ENCODE measurements at regions not wholly inside any gene's neighbourhood (a gene's known extent, or its start where the extent isn't known, plus 50 kb on each side); places are given as distances from the start of the nearest gene placed in this dataset.
A peak's percentile ranks its signal among the peaks of the same experiment; 100 is the strongest.
"Not testable (repeated sequence)": the region's sequence is repeated elsewhere in the genome, so short reads cannot be mapped to it uniquely, and the experiment has no call there.

DNA sequence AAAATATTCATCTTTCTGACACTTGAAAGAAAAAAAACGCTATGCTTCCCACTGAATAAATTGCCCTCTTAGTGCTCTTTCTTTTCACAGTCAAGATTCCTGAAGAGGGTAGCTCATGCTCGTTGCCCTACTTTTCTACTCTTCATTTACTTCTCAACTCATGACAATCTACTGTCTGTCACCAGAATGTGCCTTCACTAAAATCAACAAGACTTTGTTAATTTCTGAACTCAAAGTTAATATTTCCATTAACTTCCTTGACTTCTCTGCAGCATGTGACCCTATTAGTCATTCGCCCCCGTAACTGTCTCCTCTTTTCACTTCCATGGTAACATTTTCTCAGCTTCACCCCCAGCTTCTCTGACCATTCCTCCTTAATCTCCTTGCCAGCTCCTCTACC is 98.9 kb upstream of the MAPRE2 start:
- peak; percentile 79 for DNase-seq

DNA sequence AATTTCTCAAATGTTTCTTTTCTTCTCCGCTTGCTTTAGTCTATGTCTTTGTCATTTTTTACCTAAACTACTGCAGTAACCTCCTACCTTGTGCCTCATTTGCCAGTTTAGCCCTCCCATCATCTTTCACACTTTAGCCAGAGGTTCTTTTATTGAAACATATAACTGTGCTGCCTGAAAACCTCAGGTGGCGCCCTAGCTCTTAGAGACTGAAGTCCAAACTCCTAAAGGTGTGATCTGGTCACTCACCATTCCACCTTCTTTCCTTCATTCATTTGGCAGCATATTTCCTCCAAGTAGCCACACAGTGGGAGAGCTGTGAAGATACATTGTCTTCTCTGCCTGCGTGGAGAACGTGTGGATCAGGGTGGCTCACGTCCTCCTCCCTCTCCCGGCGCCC is 98.2 kb upstream of the MAPRE2 start:
- no peak for DNase-seq

DNA sequence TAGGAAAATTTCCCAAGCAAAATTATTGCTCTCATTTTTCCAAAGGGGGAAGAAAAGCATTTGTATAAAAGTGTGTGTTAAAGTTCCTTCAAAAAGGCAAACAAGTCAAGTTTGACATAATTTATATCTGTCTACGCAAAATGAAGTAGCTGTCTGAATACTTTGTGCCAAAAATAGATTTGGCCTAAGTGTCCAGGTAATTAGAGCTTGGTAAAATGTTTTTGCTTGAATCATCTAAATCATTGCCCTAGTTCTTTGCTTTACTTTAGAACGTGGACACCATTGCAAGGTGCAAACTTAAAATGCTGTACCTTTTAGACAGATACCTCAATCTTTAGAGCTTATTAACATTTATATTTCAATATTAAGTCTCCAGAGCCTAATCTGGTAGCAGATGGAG is 97.6 kb upstream of the MAPRE2 start:
- DNase-seq, result no peak

DNA sequence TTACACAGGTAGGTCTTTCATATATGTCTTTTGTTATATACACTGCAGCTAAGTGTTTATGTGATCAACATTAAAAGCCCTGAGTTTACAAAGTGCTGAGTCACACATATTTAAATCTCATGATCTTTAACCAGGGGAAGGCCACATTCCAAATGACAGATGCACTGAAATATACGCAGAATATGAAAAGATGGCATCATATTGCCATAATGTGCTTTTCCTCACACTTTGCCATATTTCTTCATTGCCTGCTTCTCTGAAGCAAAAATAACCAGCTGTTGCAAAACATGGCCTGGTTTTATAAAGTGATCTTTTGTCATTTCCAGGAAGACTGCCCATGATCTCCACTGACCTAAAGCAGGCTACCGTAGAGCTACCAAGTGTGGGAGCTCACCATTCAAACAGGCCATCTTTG is 93.5 kb upstream of the MAPRE2 start:
- DNase-seq, result no peak

DNA sequence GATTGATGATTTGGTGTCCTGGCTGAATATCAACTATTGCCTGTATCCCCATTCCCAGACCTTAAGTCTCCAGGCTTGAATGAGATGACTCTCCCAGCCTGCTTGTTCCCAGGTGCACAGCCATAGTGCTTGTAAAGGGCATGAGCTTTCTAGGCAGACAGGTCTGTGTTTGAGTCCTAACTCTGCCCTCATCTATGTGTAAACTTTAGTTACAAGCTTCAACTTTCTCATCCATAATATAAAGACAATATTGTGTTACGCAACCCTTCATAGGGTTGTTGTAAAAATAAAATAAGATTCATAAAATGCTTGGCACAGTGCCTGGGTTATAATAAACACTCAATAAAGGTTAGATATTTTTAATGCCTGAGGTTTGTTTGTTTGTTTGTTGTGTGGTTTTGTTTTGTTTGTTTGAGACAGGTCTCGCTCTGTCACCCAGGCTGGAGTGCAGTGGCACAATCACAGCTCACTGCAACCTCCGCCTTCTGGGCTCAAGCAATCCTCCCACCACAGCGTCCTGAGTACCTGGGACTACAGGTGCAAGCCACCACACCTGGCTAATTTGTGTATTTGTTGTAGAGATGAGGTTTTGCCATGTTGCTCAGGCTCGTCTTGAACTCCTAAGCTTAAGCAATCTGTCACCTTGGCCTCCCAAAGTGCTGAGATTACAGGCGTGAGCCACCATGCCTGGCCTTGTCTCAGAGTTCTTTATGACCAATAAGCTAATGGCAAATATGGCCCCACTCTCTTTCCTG is 89.4 kb upstream of the MAPRE2 start:
- DNase-seq, result no peak

DNA sequence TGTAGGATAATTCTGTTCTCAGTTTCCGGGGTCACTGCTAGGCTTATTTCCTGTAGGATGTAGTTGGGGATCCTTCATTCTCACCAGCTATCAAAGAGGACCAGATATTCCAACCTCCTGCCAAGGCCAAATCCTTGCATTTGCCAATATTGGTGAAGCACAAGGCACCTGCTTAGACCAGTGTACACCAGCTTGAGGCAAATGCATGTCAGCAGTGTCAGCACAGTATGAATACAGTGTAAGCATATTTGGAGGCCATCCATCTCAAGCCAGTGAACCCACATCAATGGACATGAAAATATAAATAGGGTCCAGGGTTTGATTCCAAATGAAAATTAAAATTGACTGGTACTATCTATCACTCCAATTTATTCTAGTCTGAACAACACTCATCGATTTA is 88.0 kb upstream of the MAPRE2 start:
- no peak for DNase-seq

DNA sequence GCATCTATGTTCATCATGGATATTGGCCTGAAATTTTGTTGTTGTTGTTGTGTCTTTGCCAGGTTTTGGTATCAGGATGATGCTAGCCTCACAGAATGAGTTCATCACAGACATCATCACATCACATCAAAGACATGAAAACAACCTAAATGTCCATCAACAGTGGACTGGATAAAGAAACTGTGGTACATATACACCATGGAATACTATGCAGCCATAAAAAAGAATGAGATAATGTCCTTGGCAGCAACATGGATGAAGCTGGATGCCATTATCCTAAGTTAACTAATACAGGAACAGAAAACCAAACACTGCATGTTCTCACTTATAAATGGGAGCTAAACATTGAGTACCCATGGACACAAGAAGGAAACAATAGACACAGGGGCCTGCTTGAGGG is 85.7 kb upstream of the MAPRE2 start:
- not testable (repeated sequence) for DNase-seq

DNA sequence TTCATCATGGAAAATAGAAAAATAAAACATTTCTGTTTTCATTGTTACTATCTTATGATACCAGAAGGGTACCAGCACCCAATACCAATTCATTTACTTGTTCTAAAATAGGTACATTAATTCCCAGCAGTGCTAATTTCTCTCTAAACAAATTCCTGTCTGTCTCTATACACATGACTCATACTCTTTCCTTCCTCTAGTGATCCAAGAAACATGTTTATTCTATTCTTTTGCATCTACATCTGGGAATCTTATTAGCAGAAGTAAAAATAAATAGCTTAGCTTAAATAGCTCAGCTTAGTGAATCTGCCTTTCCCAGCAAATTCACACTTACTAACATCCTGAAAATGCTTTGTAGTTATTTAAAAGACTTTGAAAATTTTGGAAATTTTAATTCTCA is 84.5 kb upstream of the MAPRE2 start:
- DNase-seq, result peak; percentile 29

DNA sequence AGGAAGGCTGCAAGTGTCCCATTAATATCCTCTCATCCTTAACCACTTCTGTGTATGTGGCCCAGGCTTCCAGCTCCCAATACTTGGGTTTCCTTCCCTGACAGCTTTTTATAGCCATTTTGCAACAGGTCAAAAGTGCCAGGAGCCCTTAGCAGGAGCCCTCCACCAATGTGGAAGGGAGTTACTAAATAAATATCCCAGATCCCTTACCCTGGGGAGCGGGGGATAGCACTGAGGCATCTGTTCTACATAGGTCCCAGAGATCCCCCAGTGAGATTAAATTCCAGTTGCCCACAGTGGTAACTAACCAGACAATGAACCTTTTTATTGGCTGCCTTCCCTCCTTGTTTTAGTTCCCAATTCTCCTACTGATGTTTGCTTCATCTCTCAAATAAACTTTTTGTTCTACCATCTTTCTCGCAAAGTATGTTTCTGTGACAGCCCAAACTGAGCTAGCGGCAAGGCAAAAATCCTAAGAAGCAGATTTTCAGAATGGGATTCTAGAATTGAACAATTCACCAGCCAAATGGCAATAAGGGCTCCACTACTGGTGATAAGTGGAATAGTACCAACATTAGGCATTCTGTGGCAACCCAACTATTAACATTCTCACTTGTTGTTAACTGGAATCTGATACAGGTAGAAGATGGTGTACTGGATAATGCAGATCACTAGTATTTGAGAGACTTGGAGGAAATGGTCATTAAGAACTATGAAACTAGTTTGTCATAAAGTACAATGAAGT is 83.9 kb upstream of the MAPRE2 start:
- no peak for DNase-seq

DNA sequence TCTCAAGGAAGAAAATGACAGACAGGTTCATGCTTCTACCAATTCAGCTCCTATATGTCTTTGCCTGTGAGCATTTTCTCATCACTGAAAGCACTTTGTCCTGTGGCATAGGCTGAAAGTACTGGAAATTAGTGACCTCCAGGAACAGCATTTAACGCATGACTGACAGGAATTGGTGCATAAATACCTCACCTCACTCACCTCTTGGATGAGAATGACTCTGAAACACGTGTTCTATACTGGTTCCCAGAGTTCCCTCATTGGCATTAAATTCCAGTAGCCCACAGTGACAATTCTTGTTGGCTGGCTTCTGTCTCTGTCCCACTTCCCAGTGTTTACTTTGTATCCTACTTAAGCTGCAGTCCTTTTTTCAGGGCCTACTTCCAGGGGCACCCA is 83.4 kb upstream of the MAPRE2 start:
- peak; percentile 16 for DNase-seq

DNA sequence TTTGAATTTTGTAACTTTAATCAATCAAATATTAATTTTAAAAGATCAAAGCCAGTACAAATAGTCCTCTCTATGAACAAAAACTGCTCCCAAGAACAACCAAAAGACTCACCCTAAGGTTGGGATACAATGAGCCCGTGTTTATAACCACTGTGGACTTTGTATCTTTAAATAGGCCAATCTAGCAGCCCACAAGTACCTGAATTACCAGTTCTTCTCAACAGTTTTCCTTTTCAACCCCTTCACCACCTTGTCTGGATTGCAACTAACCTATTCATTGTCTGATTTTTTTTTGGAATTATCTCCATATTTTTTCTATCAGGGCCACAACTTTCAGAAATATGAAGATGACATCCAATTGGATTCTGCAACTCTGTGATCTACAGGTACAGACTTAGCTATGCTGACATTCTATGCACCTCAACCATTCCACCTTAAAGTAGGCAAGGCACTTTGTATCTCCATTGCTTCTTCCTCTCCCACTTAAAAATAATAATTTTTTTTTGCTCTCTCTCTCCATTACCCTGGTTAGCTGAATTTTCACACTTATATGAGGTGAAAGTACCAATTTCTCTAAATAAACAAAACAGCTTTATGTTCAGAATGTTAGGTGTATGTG is 81.9 kb upstream of the MAPRE2 start:
- DNase-seq, result no peak

DNA sequence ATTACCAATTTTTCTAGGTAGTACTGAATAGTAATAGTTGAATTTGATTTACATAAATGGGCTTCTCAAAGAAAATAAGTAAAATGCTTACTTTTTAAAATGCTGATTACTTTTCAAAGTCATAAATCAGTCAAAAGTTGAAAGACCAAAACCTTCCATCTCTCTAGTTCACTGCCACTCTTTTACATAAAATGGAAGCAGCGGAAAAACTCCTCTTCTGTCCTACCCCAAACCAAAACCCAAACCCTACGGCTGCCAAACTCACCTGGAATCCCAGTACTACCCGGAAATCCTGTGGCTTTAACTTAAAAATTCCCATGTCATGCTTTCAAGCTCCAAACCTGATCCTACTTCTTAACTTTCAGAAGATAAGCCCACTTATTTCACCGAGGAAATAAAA is 81.2 kb upstream of the MAPRE2 start:
- no peak for DNase-seq

DNA sequence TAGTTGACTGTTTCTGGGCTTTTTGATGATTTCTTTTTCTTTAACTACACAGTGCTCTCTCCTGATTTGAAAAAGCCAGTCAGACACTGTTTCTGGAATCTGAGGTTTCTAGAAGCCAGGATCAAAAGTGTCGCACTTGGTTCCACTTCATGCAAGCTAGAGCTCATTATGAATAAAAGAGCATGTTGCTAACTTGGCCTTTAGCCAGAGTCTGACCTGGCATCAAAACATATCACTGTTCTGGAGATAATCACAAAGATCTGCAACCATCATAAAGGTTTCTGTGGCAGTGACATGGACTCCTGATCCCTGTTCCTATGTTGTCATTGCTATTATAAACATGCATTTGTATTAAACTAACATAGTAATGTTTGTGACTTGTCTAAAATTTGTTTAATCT is 76.1 kb upstream of the MAPRE2 start:
- DNase-seq, result peak; percentile 27

DNA sequence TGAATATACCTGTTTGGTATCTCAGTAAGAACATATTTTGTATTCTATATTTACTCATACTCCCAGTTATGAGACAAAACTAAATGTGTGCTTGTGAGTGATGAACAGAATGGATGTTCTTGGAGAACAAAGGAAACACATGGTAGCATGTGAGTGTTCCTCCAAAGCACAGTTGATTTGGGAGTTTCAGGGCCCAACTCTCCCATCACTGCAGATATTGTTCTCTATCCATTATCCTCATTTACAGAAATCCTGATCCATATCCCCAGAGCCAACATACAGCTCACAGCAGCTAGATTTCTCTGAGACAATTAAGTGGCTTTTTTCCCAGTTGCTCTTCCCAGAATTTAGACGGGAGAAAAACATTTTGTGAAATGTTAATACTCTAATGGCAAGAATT is 75.6 kb upstream of the MAPRE2 start:
- DNase-seq, result no peak

DNA sequence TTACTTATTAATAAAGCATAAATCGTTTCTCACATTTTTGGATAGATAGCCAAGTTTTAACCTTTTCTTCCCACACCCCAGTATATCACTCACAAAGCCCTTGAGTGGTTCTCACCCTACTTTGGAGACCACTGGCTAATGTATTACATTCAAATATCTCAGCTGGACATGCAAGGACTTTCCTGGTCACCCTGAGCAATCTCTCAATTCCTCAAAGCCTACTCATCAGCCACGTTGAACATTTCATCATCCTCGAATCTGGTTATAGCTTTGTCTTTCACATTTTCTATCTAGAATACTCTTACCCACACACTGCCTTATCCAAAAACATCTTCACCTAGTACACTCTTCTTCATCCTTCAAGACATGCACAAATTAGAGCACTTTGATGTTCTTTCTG is 71.1 kb upstream of the MAPRE2 start:
- no peak for DNase-seq

DNA sequence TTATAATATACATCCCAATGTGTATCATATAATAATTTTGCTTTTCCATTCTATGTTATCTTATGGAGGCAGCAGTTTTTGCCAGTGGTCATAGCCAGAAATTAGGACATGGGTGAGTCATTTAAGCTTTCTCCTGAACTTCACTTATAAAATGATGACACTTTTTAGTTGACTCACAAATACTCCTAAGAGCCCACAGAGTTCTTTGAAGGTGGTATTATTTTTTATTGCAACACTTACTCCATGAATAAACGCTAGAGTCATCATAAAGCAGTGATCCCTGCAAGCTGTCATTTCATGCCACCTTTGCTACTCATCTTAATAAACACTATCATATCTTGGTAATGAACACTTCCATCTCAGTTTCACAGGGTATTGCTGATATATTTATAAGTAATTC is 69.9 kb upstream of the MAPRE2 start:
- DNase-seq, result peak; percentile 61

DNA sequence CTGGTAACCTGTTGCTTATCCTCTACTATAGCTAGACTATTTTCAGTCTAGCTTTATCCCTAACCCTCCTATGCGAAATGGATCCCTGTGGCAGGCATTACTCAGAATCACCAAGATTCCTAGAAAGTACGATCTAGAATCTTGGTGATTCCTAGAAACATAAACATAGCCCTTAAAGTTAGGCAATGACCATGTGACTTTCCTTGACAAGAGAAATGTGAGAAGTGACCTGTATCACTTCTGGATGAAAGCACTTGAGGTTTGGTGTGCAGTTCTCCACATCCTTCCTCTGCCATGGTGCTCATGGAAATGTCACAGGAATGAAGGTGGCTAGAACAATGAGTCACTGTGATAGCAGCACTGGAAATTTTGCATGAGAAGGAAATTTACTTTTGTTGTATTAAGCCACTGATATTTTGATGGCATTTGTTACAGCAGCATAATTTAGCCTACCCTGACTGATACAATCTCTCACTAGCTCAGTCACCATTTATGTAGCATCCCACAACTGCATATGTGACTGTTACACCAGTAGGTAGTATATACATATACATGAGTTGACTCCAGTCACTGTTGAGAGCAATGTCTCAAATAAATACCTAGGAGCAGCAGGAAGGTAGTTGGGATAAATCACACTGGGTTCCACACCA is 68.3 kb upstream of the MAPRE2 start:
- DNase-seq, result no peak

DNA sequence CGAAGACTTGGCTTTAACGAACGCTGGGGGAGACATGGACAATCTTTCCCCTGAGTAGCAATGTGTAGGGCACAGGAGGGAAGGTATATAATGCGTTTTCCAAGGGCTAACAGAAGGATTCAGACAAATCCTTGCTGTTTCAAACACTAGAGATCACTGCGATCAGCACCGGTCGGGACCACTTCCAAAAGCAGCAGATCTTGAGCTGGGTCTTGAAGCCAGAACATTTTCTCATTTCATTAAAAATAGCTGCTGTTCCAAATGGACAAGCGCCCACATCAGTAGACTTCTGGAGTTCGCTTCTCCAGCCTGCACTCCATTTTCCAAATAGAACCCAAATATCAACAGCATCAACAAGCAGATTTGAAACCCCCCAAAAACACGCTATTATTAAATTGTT is 65.1 kb upstream of the MAPRE2 start:
- DNase-seq, result no peak

DNA sequence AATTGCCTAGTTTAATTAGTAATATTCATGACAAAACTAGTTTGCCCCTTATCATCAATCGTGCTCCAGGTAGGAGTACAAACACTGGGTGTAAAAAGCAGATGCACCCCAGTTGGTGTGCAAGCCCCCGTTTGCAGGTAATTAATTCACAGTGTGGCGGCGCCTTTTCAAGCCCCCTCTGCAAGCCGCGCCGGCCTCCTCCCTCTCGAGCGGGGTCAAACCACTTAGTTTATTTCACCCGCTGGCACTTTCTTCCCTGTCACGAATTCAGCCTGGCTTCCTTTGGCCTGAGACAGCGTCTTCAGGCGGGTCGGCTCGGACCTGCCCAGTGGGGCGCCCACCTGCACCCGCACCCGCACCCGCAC is 64.7 kb upstream of the MAPRE2 start:
- no peak for DNase-seq

DNA sequence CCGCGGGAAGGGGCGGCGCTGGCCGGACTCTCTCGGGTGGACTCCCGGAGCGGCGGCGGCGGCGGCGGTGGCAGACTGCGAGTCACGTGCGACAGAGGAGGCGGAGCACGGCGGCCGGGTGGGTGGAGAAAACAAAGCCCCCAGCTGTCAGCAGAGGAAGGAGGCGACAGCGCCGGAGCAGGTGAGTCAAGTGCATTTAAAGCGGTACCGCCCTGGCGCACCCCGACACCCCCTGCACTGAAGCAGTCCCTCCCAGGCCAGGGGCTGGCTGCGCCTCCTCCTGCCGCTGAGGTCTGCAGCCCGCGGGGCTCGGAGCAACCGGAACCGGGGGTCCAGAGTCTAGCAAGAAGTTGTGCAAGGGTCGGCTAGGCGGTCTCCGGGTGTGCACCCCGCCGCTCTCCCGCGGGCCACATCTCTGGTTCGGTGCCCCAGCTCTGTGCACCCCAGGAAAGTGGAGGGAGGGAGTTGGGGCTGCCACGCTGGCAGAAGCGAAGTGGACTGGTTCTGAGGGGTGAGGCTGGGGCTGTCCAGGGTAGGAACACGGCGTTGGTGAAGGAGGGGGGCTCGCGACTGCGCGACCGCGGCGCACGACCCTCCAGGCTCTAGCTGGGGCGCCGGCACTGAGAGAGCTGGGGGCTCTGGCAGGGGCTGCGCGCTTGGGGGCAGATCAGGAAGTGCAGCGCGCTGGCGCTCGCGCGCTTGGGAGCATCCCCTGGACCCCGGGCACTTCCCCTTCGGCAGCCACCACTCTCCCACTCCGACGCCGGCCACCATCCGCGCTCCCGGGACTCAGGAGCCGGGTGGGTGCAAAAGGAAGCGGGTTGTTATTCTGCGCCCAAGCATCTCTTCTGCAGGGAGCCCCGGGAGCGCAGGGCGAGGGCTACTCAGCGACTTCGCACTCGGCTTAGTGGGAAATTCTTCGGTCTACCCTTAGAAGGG is 64.0 kb upstream of the MAPRE2 start:
- DNase-seq, result peak; percentile 42

DNA sequence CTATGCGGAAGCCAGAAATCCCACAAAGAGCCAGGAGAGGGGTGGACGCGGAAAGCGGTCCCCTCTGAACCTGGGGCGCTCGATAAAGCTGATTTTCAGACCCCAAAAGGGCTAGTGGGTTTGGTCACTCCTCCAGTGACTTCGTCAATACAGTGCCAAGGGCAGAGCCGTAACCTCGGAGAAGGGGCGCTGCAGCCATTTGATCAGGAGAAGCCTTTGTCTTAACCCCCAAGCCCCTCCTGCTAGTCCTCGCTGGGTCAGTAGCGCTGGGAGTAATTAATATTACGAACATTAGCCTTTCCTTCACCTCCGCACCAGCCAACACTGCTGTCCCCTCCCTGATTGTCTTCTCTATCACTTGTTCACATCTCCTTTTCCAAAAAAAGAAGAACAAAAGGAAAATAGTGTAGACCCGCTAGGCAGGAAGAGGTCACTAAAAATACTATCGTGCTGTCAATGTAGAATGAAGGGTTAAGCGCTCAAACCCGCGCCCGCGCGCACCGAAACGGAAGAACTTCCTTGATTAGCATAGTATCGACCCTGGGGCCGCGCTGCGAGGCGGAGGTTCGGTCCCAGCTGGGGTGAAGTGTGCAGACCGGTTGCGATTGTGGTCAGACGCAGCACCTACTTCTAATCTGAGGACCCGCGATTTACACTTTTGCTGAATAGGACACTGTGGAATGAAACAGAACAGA is 63.2 kb upstream of the MAPRE2 start:
- no peak for DNase-seq

DNA sequence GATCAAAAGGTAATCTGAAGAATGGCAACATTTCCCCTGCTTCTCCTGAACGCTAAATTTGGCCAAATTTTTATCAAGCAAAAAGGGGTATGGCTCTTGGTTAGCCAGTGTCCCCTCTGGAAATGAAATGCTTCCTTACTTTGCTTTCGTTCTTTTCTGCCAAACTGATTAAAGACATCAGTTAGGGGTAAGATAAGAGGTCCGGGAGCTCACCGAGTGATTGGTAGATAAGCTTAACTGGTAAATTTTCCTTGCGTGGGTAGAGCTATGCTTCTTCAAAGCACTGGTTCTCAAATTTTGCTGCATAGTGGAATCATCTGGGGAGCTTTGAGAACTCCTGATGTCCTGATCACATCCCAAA is 62.7 kb upstream of the MAPRE2 start:
- no peak for DNase-seq
